HG03103 (cell line): ENCODE measurements at regions not wholly inside any gene's neighbourhood (a gene's known extent, or its start where the extent isn't known, plus 50 kb on each side); places are given as distances from the start of the nearest gene placed in this dataset.

Experiments used
- ATAC-seq: cut with Tn5 transposase; IDR thresholded peaks from one replicate; pipeline ENCODE4 v1.9.1; 2021; ENCODE audit warnings: low read depth; ENCODE audit not compliant: unreplicated experiment

GRCh38 chr12:98048326-98048725 is 467.1 kb upstream of the TMPO start:
- ATAC-seq: no peak

- no peak for ATAC-seq
These were observed 462.2 kb upstream of the TMPO start for GRCh38 chr12:98053202-98053601.

GRCh38 chr12:98057701-98058100 is 457.7 kb upstream of the TMPO start:
- no peak for ATAC-seq

GRCh38 chr12:98058213-98058612 is 457.2 kb upstream of the TMPO start:
- no peak for ATAC-seq

- ATAC-seq: no peak
These were observed 456.6 kb upstream of the TMPO start for GRCh38 chr12:98058838-98059237.

GRCh38 chr12:98059659-98060343 is 455.6 kb upstream of the TMPO start:
- ATAC-seq: no peak

GRCh38 chr12:98060411-98060810 is 455.0 kb upstream of the TMPO start:
- ATAC-seq: no peak

GRCh38 chr12:98062464-98063245 is 452.7 kb upstream of the TMPO start:
- ATAC-seq: no peak

GRCh38 chr12:98064501-98064900 is 450.9 kb upstream of the TMPO start:
- no peak for ATAC-seq

GRCh38 chr12:98067795-98068194 is 447.6 kb upstream of the TMPO start:
- no peak for ATAC-seq

- ATAC-seq: no peak
These were observed 441.8 kb upstream of the TMPO start for GRCh38 chr12:98073610-98074009.

- no peak for ATAC-seq
These were observed 441.1 kb upstream of the TMPO start for GRCh38 chr12:98074286-98074685.

- no peak for ATAC-seq
These were observed 431.0 kb upstream of the TMPO start for GRCh38 chr12:98084391-98084790.

- ATAC-seq: no peak
These were observed 430.2 kb upstream of the TMPO start for GRCh38 chr12:98085046-98085755.

GRCh38 chr12:98090731-98091130 is 424.7 kb upstream of the TMPO start:
- ATAC-seq: no peak

- no peak for ATAC-seq
These were observed 419.0 kb upstream of the TMPO start for GRCh38 chr12:98096436-98096835.

GRCh38 chr12:98106031-98106683 is 409.2 kb upstream of the TMPO start:
- no peak for ATAC-seq

GRCh38 chr12:98109266-98109665 is 406.1 kb upstream of the TMPO start:
- no peak for ATAC-seq

- ATAC-seq: no peak
These were observed 404.9 kb upstream of the TMPO start for GRCh38 chr12:98110536-98110935.

- no peak for ATAC-seq
These were observed 401.8 kb upstream of the TMPO start for GRCh38 chr12:98113548-98113947.

GRCh38 chr12:98121963-98122362 is 393.4 kb upstream of the TMPO start:
- no peak for ATAC-seq
